Esophagus (tissue), 2 donors: ENCODE measurements at regions not wholly inside any gene's neighbourhood (a gene's known extent, or its start where the extent isn't known, plus 50 kb on each side); places are given as distances from the start of the nearest gene placed in this dataset.
"Not testable (repeated sequence)": the region's sequence is repeated elsewhere in the genome, so short reads cannot be mapped to it uniquely, and the experiment has no call there.

Experiments used
- H3K27ac ChIP-seq, 2 donors: one replicate each; pipeline ENCODE4 v1.5.1; 2013; ENCODE audit warnings: low read depth in 2 of 2, mild to moderate bottlenecking in 2 of 2, inconsistent platforms in 1 of 2, low read length in 1 of 2, moderate library complexity in 1 of 2
- H3K27me3 ChIP-seq, 2 donors: one replicate each; pipeline ENCODE4 v1.6.1; 2013; ENCODE audit warnings: low read length in 2 of 2, control low read depth in 1 of 2, mild to moderate bottlenecking in 1 of 2; ENCODE audit not compliant: insufficient read depth in 2 of 2, control insufficient read depth in 1 of 2
- H3K36me3 ChIP-seq, 2 donors: one replicate each; pipeline ENCODE4 v1.6.1; 2013; ENCODE audit warnings: low read length in 1 of 2; ENCODE audit not compliant: control insufficient read depth in 2 of 2, insufficient read depth in 2 of 2
- H3K4me1 ChIP-seq, 2 donors: one replicate each; pipeline ENCODE4 v1.6.1; 2013; ENCODE audit warnings: low read length in 1 of 2; ENCODE audit not compliant: control insufficient read depth in 2 of 2, insufficient read depth in 2 of 2
- H3K4me3 ChIP-seq, 2 donors: one replicate each; pipeline ENCODE4 v1.5.1; 2013; ENCODE audit warnings: low read length in 2 of 2, mild to moderate bottlenecking in 2 of 2, low read depth in 1 of 2, moderate library complexity in 1 of 2
- H3K9me3 ChIP-seq, 2 donors: one replicate each; pipeline ENCODE4 v1.6.1; 2013; ENCODE audit warnings: mild to moderate bottlenecking in 2 of 2, low read depth in 1 of 2, low read length in 1 of 2, moderate library complexity in 1 of 2; ENCODE audit not compliant: control insufficient read depth in 2 of 2, insufficient read depth in 1 of 2
- WGBS, 2 donors: extraction: QIAGEN DNeasy Blood & Tissue Kit; methylation state at CpG; one replicate each; pipeline ENCODE4 v1.1.7; 2013; 5-methylcytosine and 5-hydroxymethylcytosine counted together
- donor health status: healthy with polysubstance abuse.
- donor health status: Bipolar disorder and iron deficiency.

DNA sequence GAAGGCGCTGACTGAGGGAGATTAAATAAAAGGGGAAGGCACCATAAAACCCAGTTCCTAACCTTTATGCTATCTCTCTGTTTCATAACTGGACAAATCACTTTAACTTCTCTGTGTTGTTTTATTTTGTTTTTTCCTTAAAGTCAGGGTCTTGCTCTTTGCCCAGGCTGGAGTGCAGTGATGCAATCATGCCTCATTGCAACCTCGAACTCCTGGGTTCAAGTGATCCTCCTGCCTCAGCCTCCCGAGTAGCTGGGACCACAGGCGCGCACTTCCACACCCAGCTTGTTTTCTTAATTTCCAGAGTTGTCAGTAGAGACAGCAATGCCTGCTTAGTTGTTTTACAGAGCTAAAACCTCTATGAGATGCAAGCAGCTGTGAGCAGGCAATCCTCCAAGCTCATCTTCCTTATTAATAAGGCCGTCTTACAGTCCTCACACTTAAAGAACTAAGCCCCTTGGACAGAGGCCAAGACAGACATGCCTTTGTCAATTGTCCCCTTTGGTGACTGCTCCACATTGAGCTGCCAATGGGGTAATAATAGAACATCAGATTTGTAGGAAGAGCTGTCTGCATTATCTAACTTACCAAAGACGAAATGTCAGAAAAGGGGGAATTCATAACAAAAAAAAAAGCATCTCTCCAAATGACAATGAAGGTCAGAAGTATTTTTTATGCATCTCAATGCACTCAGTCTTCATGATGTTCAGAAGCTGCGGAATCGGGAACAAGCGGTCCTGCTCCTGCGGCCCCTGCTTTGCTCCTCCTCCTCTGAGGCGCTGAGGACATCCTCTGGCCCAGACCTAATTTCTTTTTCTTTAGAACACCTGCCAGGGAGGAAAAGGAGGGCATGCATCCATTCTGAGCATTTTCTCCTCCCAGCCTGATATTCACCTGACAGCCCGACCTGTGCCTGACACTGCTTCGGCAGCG lies 62.7 kb upstream of the RNF32 start:
- Histone ChIP-seq H3K4me1 (no peaks in the 10 kb centered on the region), H3K9me3 (peaks cover 0 to 4% of the 10 kb centered on the region in 2 donors), H3K4me3 (no peak overlapping the region), H3K27ac (no peak overlapping the region), H3K27me3 (no peaks in the 10 kb centered on the region), H3K36me3 (no peaks in the 10 kb centered on the region)
- 89 to 90% methylated on average over 15 of the region's 15 CpGs for WGBS, 2 donors

DNA sequence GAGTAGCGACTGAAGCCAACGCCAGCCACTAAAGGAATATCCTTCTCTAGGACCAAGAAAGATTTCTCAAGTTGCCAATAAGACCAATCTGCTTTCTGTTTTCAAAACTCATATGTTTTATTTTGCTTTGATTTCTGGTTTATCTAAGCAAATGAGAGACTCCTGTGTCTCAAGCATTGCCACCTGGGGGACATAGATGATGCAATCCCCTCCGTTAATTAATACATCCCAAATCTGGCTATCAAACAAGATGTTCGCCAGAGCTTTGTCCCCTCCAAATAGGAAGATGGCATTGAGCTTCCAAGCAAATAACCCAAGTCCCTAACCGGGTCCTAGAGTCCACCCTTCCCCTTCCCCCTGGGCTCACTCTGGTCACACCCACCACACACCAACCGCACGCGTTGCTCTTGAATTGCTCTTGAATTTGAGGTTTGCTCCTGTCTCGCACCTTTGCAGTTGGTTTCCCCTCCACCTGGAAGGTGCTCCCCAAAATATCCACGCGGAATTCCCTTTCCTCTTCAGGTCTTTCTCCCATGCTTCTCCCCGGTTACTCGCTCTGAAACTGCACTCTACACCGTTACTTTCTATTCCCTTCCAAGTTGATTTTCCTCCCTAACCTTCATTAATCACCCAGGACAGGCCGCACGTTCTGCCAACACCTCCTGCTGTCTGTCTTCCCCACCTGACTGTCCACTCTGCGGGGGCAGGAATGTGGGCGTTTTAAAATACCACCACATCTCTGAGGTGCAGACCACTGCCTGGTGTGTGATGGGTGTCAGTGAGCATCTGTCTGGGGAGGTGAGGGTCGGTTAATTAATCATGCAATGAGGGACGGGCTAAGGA lies 64.1 kb upstream of the RNF32 start:
- Histone ChIP-seq H3K36me3 (no peaks in the 10 kb centered on the region), H3K27me3 (no peaks in the 10 kb centered on the region), H3K27ac (no peak overlapping the region), H3K4me1 (no peaks in the 10 kb centered on the region), H3K9me3 (peaks cover 0 to 4% of the 10 kb centered on the region in 2 donors), H3K4me3 (no peak overlapping the region)
- 68 to 75% methylated on average over 20 of the region's 20 CpGs for WGBS, 2 donors

DNA sequence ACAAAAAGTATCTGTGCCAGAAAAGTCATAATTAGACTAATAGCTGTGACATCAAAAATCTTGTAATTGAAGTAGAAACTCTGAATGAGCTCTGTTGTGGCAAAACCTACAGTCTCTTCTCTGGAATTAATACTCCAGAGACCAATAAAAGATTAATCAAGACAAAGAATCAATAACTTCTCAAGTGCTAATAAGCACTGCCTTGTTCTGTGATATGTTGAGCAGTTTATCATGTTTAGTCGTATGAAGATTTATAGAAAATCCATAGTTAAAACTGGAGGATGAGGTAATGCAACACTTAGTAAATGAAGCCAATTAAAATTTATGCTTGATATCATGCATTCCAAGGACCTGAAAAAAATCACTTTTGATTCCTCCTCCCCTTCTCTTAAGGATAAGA lies 72.3 kb upstream of the RNF32 start:
- 78 to 87% methylated on average over 1 of the region's 1 CpG for WGBS, 2 donors
- no peak overlapping the region for H3K27ac ChIP-seq

DNA sequence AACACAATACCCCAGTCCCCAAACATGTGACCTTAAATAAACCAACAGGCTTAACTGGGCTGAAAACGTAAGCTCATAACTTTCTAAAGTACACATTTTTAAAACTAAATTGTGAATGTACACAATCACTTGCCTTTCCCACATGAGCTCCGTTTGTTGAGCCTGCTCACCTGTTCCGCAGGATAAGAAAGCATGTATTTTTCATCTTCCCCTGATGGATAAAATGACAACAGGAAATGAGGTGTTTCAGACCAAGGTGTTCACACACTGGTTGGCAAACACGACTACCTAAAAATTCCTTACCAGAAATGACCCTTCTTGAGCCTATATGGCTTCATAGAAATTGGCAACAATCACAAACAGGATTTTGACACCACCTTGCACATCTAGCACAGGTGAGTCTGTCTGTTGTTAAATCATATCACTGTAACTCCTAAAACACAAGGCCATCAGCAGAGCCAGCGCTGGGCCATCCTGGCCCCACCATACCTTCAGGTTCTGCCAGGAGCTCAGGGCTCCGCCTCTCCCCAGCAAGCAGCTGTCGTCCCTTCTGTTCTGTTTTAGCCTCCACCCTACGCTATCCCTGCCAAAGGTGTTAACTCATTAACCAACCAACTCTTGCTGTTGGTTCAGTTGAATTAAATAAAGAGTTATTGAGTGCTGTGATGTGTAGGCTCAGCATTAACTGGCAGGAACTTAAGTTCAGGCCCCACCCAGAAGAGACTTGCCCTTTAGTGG lies 73.6 kb upstream of the RNF32 start:
- Histone ChIP-seq H3K27me3 (no peaks in the 10 kb centered on the region), H3K27ac (no peak overlapping the region), H3K9me3 (peaks cover 0 to 6% of the 10 kb centered on the region in 2 donors), H3K36me3 (no peaks in the 10 kb centered on the region), H3K4me1 (peaks cover 2 to 4% of the 10 kb centered on the region in 2 donors), H3K4me3 (no peak overlapping the region)
- 49 to 54% methylated on average over 8 of the region's 8 CpGs for WGBS, 2 donors

More for the DNA sequence above, 72.3 kb upstream of the RNF32 start:
- Histone ChIP-seq H3K4me3 (no peak overlapping the region), H3K9me3 (peaks cover 0 to 6% of the 10 kb centered on the region in 2 donors), H3K36me3 (no peaks in the 10 kb centered on the region), H3K4me1 (peaks cover 2 to 4% of the 10 kb centered on the region in 2 donors), H3K27me3 (no peaks in the 10 kb centered on the region)

DNA sequence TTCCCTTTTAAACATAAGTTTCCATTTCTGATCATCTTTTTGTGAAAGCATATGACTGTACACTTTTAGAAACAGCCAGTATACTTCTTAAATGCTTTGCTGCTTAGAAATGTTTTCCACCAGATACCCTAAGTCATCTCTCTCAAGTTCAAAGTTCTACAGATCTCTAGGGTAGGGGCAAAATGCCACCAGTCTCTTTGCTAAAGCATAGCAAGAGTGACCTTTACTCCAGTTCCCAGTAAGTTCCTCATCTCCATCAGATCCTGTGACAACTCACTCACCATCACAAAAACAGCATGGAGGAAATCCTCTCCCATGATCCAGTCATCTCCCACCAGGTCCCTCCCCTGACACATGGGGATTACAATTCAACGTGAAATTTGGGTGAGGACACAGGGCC lies 75.6 kb upstream of the RNF32 start:
- not testable (repeated sequence) for H3K4me3 ChIP-seq, H3K27ac ChIP-seq, H3K4me1 ChIP-seq, H3K9me3 ChIP-seq, H3K36me3 ChIP-seq, H3K27me3 ChIP-seq
- WGBS, 2 donors: 72 to 74% methylated on average over 1 of the region's 1 CpG

DNA sequence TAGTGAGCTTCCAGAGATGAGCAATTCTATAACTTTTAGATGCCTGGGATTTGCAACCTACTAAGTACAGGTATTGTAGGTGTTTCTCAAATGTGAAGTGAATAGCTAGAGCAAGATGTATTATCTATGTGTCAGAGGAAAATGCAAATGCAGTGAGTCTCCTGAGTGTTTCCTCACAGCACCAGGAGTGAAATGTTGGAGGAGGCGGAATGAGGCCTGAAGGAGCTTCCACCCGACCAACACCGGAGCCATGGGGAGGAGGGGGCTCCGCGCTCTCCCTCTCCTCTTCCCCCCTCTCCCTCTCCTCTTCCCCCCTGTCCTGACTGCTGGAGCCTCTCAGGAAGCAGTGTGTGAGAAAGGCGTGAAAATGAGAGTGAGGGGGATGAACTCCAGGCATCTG lies 79.9 kb upstream of the RNF32 start:
- Histone ChIP-seq H3K9me3 (peaks cover 0 to 6% of the 10 kb centered on the region in 2 donors), H3K36me3 (no peaks in the 10 kb centered on the region), H3K4me1 (no peaks in the 10 kb centered on the region), H3K4me3 (no peak overlapping the region), H3K27ac (no peak overlapping the region), H3K27me3 (no peaks in the 10 kb centered on the region)
- WGBS, 2 donors: 48 to 56% methylated on average over 6 of the region's 6 CpGs

DNA sequence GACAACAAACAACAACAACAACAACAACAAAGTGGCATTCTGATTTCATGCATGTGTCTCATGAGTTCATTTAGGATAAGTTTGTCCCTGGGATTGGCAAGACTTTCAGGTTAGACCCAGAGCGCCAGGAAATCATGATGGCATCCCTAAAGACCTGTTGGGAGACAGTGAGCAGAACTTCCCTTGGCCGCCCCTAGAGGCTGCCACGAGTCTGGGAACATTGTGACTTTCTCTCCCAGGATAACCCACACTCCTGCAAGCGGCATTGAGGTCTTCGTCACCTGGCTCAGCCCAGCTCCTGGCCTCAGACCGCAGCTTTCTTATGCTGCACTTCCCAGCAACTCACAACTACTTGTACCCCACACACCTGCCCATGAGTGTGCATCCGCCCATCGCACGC lies 80.5 kb upstream of the RNF32 start:
- 80 to 83% methylated on average over 9 of the region's 9 CpGs for WGBS, 2 donors

DNA sequence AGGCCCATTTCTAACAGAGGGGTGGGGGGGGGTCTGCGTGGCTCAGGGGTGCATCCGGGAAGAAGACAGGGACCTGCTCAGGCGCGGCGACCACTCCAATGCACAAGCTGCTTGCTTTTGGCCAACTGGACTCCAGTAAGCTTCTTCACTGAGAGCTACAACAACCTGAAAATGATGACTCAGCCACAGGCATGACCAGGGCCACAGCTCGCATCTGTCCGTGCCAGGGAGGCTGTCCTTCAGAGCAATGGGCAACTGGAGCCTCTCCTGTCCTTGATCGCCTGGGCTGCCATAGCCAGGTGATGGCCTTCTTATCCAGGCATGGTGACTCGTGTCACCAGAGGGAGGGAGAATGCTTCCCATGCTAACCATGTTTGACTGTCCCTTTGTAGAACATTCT lies 81.6 kb upstream of the RNF32 start:
- Histone ChIP-seq H3K27ac (no peak overlapping the region), H3K27me3 (no peaks in the 10 kb centered on the region), H3K9me3 (no peaks in the 10 kb centered on the region), H3K36me3 (no peaks in the 10 kb centered on the region), H3K4me3 (no peak overlapping the region), H3K4me1 (no peaks in the 10 kb centered on the region)
- WGBS, 2 donors: 91 to 93% methylated on average over 9 of the region's 9 CpGs

More for the DNA sequence above, 80.5 kb upstream of the RNF32 start:
- Histone ChIP-seq H3K9me3 (peaks cover 0 to 6% of the 10 kb centered on the region in 2 donors), H3K27me3 (no peaks in the 10 kb centered on the region), H3K4me1 (no peaks in the 10 kb centered on the region), H3K27ac (no peak overlapping the region), H3K36me3 (no peaks in the 10 kb centered on the region), H3K4me3 (no peak overlapping the region)

DNA sequence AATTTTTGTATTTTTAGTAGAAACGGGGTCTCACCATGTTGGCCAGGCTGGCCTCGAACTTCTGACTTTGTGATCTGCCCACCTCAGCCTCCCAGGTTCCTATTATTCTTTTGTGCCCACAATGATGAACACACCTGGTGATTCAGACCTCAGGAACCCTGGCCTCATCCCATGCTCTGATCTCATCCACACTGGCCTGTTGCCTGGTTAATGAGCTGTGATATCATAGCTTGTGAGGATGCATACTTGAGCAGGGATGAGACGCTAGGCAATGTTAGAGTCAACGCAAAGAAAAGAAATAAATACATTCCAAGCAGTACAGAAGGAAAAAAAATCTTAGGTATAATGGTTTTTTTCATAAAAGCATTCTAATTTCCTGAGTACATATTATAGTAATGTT lies 82.4 kb upstream of the RNF32 start:
- Histone ChIP-seq H3K9me3 (no peaks in the 10 kb centered on the region), H3K27me3 (no peaks in the 10 kb centered on the region), H3K4me1 (no peaks in the 10 kb centered on the region), H3K27ac (no peak overlapping the region), H3K4me3 (no peak overlapping the region), H3K36me3 (no peaks in the 10 kb centered on the region)
- 67 to 78% methylated on average over 4 of the region's 4 CpGs for WGBS, 2 donors
